ENCODE measurements at regions not wholly inside any gene's neighbourhood (a gene's known extent, or its start where the extent isn't known, plus 50 kb on each side); places are given as distances from the start of the nearest gene placed in this dataset.

DNA sequence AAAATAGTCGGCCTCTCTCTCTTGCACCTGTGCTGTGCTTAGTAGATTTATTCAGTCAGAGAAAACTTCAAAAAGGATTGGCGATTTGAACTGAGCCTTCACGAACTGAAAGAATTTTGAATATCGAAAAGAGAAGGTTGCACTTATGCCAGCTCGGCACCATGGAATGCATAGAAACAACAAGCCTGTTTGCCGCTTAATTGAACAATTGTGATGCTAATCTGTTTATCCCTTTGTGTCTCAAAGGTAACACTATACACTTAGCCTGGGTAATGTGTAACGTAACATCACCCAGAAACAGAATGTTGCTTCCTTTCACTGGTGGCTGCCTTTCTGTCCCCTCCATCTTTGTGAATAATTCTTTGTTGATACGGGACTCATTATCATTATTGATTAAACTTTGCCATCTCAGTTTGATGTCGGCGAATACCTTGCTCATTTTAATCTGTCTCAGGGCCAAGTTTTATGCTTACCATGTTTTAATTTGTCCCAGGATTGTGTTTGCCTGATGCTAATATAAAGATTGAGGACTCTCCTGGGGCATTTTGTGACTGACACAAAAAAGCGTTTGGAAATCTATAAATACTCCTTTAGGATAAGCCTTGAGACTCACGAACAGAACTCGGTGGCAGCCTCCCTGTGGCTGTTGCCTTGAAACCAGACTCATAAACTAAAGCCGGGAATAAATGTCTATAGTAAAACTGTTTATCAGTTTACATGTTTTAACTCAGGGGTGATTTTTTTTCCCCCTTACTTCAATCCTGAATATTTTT lies 400.5 kb downstream of the RAPGEF2 start:
- Histone ChIP-seq H3K9me3 (replicated peaks; ENCODE audit: insufficient read depth, low read length) (no peaks in the 10 kb centered on the region), H3K4me2 (ENCODE audit: low read depth, low read length) (no peak overlapping the region), H3K4me1 (ENCODE audit: low read length) (no peaks in the 10 kb centered on the region), H3K9ac (ENCODE audit: low read length) (no peak overlapping the region), H4K20me1 (ENCODE audit: insufficient read depth, low read length) (no peaks in the 10 kb centered on the region), H2AFZ (ENCODE audit: low read length) (no peak overlapping the region), H3K9me2 (replicated peaks; ENCODE audit: insufficient read depth, low read length) (no peaks in the 10 kb centered on the region), H3K36me3 (replicated peaks; ENCODE audit: insufficient read depth, low read length) (no peaks in the 10 kb centered on the region), H3F3A (ENCODE audit: insufficient read depth, low read length) (no peaks in the 10 kb centered on the region), H3K4me3 (ENCODE audit: low read length) (no peak overlapping the region), H3K27me3 (replicated peaks; ENCODE audit: insufficient read depth, low read length) (no peaks in the 10 kb centered on the region), H3K79me2 (ENCODE audit: low read length) (no peaks in the 10 kb centered on the region), H3K27ac (ENCODE audit: low read length) (no peak overlapping the region)
- no peak for DNase-seq
- TF ChIP-seq EZH2 (optimal IDR thresholded peaks at IDR 0.05; ENCODE audit: low read depth, low read length) (no peak), EZH2phosphoT487 (IDR thresholded peaks at IDR 0.05; ENCODE audit: low read length) (no peak)
- TF ChIP-seq, protein P1, sequence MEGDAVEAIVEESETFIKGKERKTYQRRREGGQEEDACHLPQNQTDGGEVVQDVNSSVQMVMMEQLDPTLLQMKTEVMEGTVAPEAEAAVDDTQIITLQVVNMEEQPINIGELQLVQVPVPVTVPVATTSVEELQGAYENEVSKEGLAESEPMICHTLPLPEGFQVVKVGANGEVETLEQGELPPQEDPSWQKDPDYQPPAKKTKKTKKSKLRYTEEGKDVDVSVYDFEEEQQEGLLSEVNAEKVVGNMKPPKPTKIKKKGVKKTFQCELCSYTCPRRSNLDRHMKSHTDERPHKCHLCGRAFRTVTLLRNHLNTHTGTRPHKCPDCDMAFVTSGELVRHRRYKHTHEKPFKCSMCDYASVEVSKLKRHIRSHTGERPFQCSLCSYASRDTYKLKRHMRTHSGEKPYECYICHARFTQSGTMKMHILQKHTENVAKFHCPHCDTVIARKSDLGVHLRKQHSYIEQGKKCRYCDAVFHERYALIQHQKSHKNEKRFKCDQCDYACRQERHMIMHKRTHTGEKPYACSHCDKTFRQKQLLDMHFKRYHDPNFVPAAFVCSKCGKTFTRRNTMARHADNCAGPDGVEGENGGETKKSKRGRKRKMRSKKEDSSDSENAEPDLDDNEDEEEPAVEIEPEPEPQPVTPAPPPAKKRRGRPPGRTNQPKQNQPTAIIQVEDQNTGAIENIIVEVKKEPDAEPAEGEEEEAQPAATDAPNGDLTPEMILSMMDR (IDR thresholded peaks at IDR 0.05; ENCODE audit: low read length): no peak

DNA sequence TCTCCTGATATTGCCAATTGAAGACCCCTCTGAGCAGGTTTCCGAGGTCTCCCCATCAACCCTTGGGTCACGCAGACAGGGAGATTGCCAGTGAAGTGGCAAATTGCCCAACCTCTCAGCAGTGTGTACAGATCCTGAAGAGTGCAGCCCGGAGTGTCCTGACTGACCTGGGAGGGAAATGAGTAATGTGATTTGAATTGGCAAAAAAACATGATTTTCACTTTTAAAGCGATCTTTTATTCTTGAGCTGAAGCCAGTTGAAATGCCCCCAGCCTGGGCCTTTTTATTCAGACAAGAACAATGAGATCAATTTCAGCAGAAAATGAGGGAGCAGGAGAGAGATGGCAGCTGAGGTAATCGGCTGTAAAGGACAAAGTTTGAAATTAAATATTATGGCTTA lies 401.8 kb downstream of the RAPGEF2 start:
- H3K27me3 ChIP-seq (replicated peaks; ENCODE audit: insufficient read depth, low read length): no peaks in the 10 kb centered on the region
- no peaks in the 10 kb centered on the region for H4K20me1 ChIP-seq (ENCODE audit: insufficient read depth, low read length)
- H3K79me2 ChIP-seq (ENCODE audit: low read length): no peaks in the 10 kb centered on the region
- TF ChIP-seq EZH2phosphoT487 (IDR thresholded peaks at IDR 0.05; ENCODE audit: low read length) (no peak), EZH2 (optimal IDR thresholded peaks at IDR 0.05; ENCODE audit: low read depth, low read length) (no peak)
- TF ChIP-seq, protein P1 (IDR thresholded peaks at IDR 0.05; ENCODE audit: low read length): no peak
- H3K4me2 ChIP-seq (ENCODE audit: low read depth, low read length): no peak overlapping the region
- H3K9me2 ChIP-seq (replicated peaks; ENCODE audit: insufficient read depth, low read length): no peaks in the 10 kb centered on the region
- H3K4me1 ChIP-seq (ENCODE audit: low read length): no peaks in the 10 kb centered on the region
- no peaks in the 10 kb centered on the region for H3K36me3 ChIP-seq (replicated peaks; ENCODE audit: insufficient read depth, low read length)
- no peak overlapping the region for H3K9ac ChIP-seq (ENCODE audit: low read length)
- no peaks in the 10 kb centered on the region for H3F3A ChIP-seq (ENCODE audit: insufficient read depth, low read length)
- no peak overlapping the region for H3K4me3 ChIP-seq (ENCODE audit: low read length)
- H2AFZ ChIP-seq (ENCODE audit: low read length): no peak overlapping the region
- no peak overlapping the region for H3K27ac ChIP-seq (ENCODE audit: low read length)
- no peaks in the 10 kb centered on the region for H3K9me3 ChIP-seq (replicated peaks; ENCODE audit: insufficient read depth, low read length)
- no peak for DNase-seq

DNA sequence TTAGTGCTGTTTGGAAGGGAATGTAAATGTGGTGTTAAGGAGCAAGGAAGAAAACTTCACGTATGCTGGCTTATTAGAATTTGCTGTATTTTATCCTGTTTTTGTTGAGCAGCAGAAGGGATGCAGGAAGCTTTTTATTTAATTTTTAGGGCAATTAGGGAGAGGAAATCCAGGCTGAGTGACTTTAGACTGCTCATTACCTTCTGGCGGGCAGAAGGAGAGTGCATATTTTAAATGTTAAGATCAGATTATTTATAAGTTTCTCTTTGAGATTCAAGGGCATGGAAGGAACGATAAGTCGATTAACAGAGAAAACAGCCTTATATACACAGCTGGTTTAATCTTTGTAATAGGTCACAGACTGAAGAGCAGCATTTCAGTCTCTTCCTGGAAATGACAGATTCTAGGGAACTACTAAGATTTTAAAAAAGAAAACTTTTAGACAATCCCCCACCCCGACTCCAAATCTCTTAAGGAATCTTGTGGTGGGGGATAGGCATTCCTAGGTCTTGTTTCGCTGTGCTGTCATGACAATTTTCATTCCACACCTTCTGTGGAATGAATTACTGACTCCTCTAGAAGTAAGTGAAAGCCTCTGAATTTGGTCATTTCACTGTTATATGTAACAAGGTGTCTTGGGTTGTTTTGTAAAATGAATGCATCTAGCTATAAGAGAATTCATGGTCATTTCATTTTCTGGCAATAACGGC lies 402.5 kb downstream of the RAPGEF2 start:
- DNase-seq: no peak
- no peak overlapping the region for H3K27ac ChIP-seq (ENCODE audit: low read length)
- no peaks in the 10 kb centered on the region for H3F3A ChIP-seq (ENCODE audit: insufficient read depth, low read length)
- TF ChIP-seq EZH2 (optimal IDR thresholded peaks at IDR 0.05; ENCODE audit: low read depth, low read length) (no peak), EZH2phosphoT487 (IDR thresholded peaks at IDR 0.05; ENCODE audit: low read length) (no peak)
- TF ChIP-seq, protein P1 (IDR thresholded peaks at IDR 0.05; ENCODE audit: low read length): no peak
- no peak overlapping the region for H3K4me3 ChIP-seq (ENCODE audit: low read length)
- no peaks in the 10 kb centered on the region for H3K27me3 ChIP-seq (replicated peaks; ENCODE audit: insufficient read depth, low read length)
- no peak overlapping the region for H3K9ac ChIP-seq (ENCODE audit: low read length)
- no peak overlapping the region for H2AFZ ChIP-seq (ENCODE audit: low read length)
- no peaks in the 10 kb centered on the region for H4K20me1 ChIP-seq (ENCODE audit: insufficient read depth, low read length)
- no peaks in the 10 kb centered on the region for H3K36me3 ChIP-seq (replicated peaks; ENCODE audit: insufficient read depth, low read length)
- no peaks in the 10 kb centered on the region for H3K4me1 ChIP-seq (ENCODE audit: low read length)
- no peaks in the 10 kb centered on the region for H3K9me3 ChIP-seq (replicated peaks; ENCODE audit: insufficient read depth, low read length)
- H3K4me2 ChIP-seq (ENCODE audit: low read depth, low read length): no peak overlapping the region
- no peaks in the 10 kb centered on the region for H3K9me2 ChIP-seq (replicated peaks; ENCODE audit: insufficient read depth, low read length)
- no peaks in the 10 kb centered on the region for H3K79me2 ChIP-seq (ENCODE audit: low read length)

Data from MM.1S (cell line).